Immature natural killer cell (primary cell): ENCODE measurements at regions not wholly inside any gene's neighbourhood (a gene's known extent, or its start where the extent isn't known, plus 50 kb on each side); places are given as distances from the start of the nearest gene placed in this dataset.
"Not testable (repeated sequence)": the region's sequence is repeated elsewhere in the genome, so short reads cannot be mapped to it uniquely, and the experiment has no call there.

Source experiments
- DNase-seq, 3 donors: peaks; one replicate each; pipeline ENCODE4 v3.0.0; 2022; ENCODE audit warnings: mixed read lengths in 1 of 3
- H3K27ac Mint-ChIP-seq, 6 donors: one replicate each; pipeline ENCODE4 v1.8.0; 2020; ENCODE audit warnings: mixed read lengths in 6 of 6, mild to moderate bottlenecking in 5 of 6, inconsistent platforms in 4 of 6, moderate library complexity in 3 of 6
- H3K27me3 Mint-ChIP-seq, 3 donors: one replicate each; pipeline ENCODE4 v1.8.0; 2020 to 2021; ENCODE audit warnings: low read depth in 3 of 3, mild to moderate bottlenecking in 3 of 3, mixed read lengths in 3 of 3, moderate library complexity in 3 of 3, inconsistent platforms in 1 of 3
- H3K36me3 Mint-ChIP-seq, 3 donors: one replicate each; pipeline ENCODE4 v1.8.0; 2020; ENCODE audit warnings: mixed read lengths in 3 of 3, inconsistent platforms in 2 of 3, mild to moderate bottlenecking in 2 of 3
- H3K4me1 Mint-ChIP-seq, 2 donors: one replicate each; pipeline ENCODE4 v1.8.0; 2020; ENCODE audit warnings: inconsistent platforms in 2 of 2, mild to moderate bottlenecking in 2 of 2, mixed read lengths in 2 of 2, moderate library complexity in 1 of 2
- H3K4me3 Mint-ChIP-seq, 5 donors: one replicate each; pipeline ENCODE4 v1.8.0; 2020; ENCODE audit warnings: mild to moderate bottlenecking in 5 of 5, mixed read lengths in 5 of 5, inconsistent platforms in 3 of 5, moderate library complexity in 3 of 5
- H3K9me3 Mint-ChIP-seq, 6 donors: one replicate each; pipeline ENCODE4 v1.8.0; 2020; ENCODE audit warnings: mild to moderate bottlenecking in 6 of 6, mixed read lengths in 6 of 6, inconsistent platforms in 4 of 6, moderate library complexity in 3 of 6

GRCh38 chr3:162376761-162377160 lies 880.2 kb downstream of the OTOL1 start:
- Mint-ChIP-seq H3K36me3 (no peaks in the 10 kb centered on the region), H3K27me3 (no peaks in the 10 kb centered on the region), H3K4me1 (no peaks in the 10 kb centered on the region), H3K9me3 (peaks cover 0 to 33% (median 18%) of the 10 kb centered on the region in 6 donors), H3K4me3 (no peak overlapping the region), H3K27ac (no peak overlapping the region)
- DNase-seq: no peak

- Mint-ChIP-seq H3K27me3 (no peaks in the 10 kb centered on the region), H3K9me3 (peaks cover 0 to 27% (median 17%) of the 10 kb centered on the region in 6 donors), H3K4me3 (no peak overlapping the region), H3K36me3 (no peaks in the 10 kb centered on the region), H3K4me1 (no peaks in the 10 kb centered on the region), H3K27ac (no peak overlapping the region)
- no peak for DNase-seq
Measured at GRCh38 chr3:162377608-162378007, 881.0 kb downstream of the OTOL1 start.

- H3K36me3 Mint-ChIP-seq: no peaks in the 10 kb centered on the region
- H3K27ac Mint-ChIP-seq: no peak overlapping the region
- H3K9me3 Mint-ChIP-seq: peaks cover 0 to 14% (median 7%) of the 10 kb centered on the region in 6 donors
- no peaks in the 10 kb centered on the region for H3K27me3 Mint-ChIP-seq
- no peak for DNase-seq
- H3K4me3 Mint-ChIP-seq: no peak overlapping the region
- H3K4me1 Mint-ChIP-seq: no peaks in the 10 kb centered on the region
Measured at GRCh38 chr3:162385387-162385786, 888.8 kb downstream of the OTOL1 start.

GRCh38 chr3:162390891-162391290 lies 894.3 kb downstream of the OTOL1 start:
- DNase-seq: no peak
- no peak overlapping the region for H3K27ac Mint-ChIP-seq
- H3K4me3 Mint-ChIP-seq: no peak overlapping the region
- peaks cover 0 to 6% (median 4%) of the 10 kb centered on the region in 3 donors for H3K27me3 Mint-ChIP-seq
- no peaks in the 10 kb centered on the region for H3K4me1 Mint-ChIP-seq
- H3K36me3 Mint-ChIP-seq: no peaks in the 10 kb centered on the region
- H3K9me3 Mint-ChIP-seq: peaks cover 16 to 38% (median 25%) of the 10 kb centered on the region in 6 donors

- no peaks in the 10 kb centered on the region for H3K36me3 Mint-ChIP-seq
- DNase-seq: no peak
- H3K9me3 Mint-ChIP-seq: peaks cover 16 to 38% (median 25%) of the 10 kb centered on the region in 6 donors
- no peaks in the 10 kb centered on the region for H3K4me1 Mint-ChIP-seq
- H3K27ac Mint-ChIP-seq: no peak overlapping the region
- no peak overlapping the region for H3K4me3 Mint-ChIP-seq
- peaks cover 0 to 6% (median 4%) of the 10 kb centered on the region in 3 donors for H3K27me3 Mint-ChIP-seq
Measured at GRCh38 chr3:162391301-162391700, 894.7 kb downstream of the OTOL1 start.

GRCh38 chr3:162395496-162395895 lies 898.9 kb downstream of the OTOL1 start:
- Mint-ChIP-seq H3K27me3 (peaks cover 0 to 6% (median 4%) of the 10 kb centered on the region in 3 donors), H3K4me3 (no peak overlapping the region), H3K9me3 (peaks cover 13 to 59% (median 28%) of the 10 kb centered on the region in 6 donors), H3K36me3 (no peaks in the 10 kb centered on the region), H3K27ac (no peak overlapping the region), H3K4me1 (no peaks in the 10 kb centered on the region)
- DNase-seq: no peak

- Mint-ChIP-seq H3K27ac (no peak overlapping the region), H3K36me3 (no peaks in the 10 kb centered on the region), H3K9me3 (peaks cover 5 to 45% (median 20%) of the 10 kb centered on the region in 6 donors), H3K4me1 (no peaks in the 10 kb centered on the region), H3K4me3 (no peak overlapping the region), H3K27me3 (peaks cover 0 to 3% (median 2%) of the 10 kb centered on the region in 3 donors)
- DNase-seq: no peak
Measured at GRCh38 chr3:162398554-162398953, 901.9 kb downstream of the OTOL1 start.

- Mint-ChIP-seq H3K9me3 (peaks cover 0 to 42% (median 25%) of the 10 kb centered on the region in 6 donors), H3K36me3 (no peaks in the 10 kb centered on the region), H3K4me1 (no peaks in the 10 kb centered on the region), H3K27me3 (peaks cover 0 to under 1% (median 0%) of the 10 kb centered on the region in 3 donors), H3K27ac (no peak overlapping the region), H3K4me3 (no peak overlapping the region)
- DNase-seq: no peak
Measured at GRCh38 chr3:162400697-162401096, 904.1 kb downstream of the OTOL1 start.

GRCh38 chr3:162411556-162411955 lies 914.9 kb downstream of the OTOL1 start:
- not testable (repeated sequence) for H3K27ac Mint-ChIP-seq

GRCh38 chr3:162421721-162422120 lies 925.1 kb downstream of the OTOL1 start:
- no peak for DNase-seq
- Mint-ChIP-seq H3K36me3 (no peaks in the 10 kb centered on the region), H3K27me3 (no peaks in the 10 kb centered on the region), H3K4me1 (no peaks in the 10 kb centered on the region), H3K4me3 (no peak overlapping the region), H3K27ac (no peak overlapping the region), H3K9me3 (peaks cover 0 to 9% (median 5%) of the 10 kb centered on the region in 6 donors)

More at GRCh38 chr3:162411556-162411955, 914.9 kb downstream of the OTOL1 start:
- H3K36me3 Mint-ChIP-seq, H3K4me3 Mint-ChIP-seq, H3K4me1 Mint-ChIP-seq, H3K27me3 Mint-ChIP-seq, DNase-seq: not testable (repeated sequence)
- peaks cover 2 to 18% (median 6%) of the 10 kb centered on the region in 6 donors for H3K9me3 Mint-ChIP-seq

- Mint-ChIP-seq H3K36me3 (no peaks in the 10 kb centered on the region), H3K27me3 (no peaks in the 10 kb centered on the region), H3K9me3 (peaks cover 18 to 50% (median 29%) of the 10 kb centered on the region in 6 donors), H3K27ac (no peak overlapping the region), H3K4me1 (no peaks in the 10 kb centered on the region), H3K4me3 (no peak overlapping the region)
- no peak for DNase-seq
Measured at GRCh38 chr3:162428192-162428591, 931.6 kb downstream of the OTOL1 start.

- no peak overlapping the region for H3K27ac Mint-ChIP-seq
- no peak overlapping the region for H3K4me3 Mint-ChIP-seq
- peaks cover 0 to 1% (median 0%) of the 10 kb centered on the region in 3 donors for H3K27me3 Mint-ChIP-seq
- no peak for DNase-seq
- H3K4me1 Mint-ChIP-seq: no peaks in the 10 kb centered on the region
- H3K36me3 Mint-ChIP-seq: peaks cover 0 to 4% (median 0%) of the 10 kb centered on the region in 3 donors
- peaks cover 8 to 53% (median 26%) of the 10 kb centered on the region in 6 donors for H3K9me3 Mint-ChIP-seq
Measured at GRCh38 chr3:162435750-162436149, 939.1 kb downstream of the OTOL1 start.

GRCh38 chr3:162436826-162437225 lies 940.2 kb downstream of the OTOL1 start:
- peaks cover 0 to 1% (median 0%) of the 10 kb centered on the region in 3 donors for H3K27me3 Mint-ChIP-seq
- H3K27ac Mint-ChIP-seq: no peak overlapping the region
- H3K4me3 Mint-ChIP-seq: no peak overlapping the region
- H3K9me3 Mint-ChIP-seq: peaks cover 7 to 53% (median 24%) of the 10 kb centered on the region in 6 donors
- H3K4me1 Mint-ChIP-seq: no peaks in the 10 kb centered on the region
- DNase-seq: no peak
- H3K36me3 Mint-ChIP-seq: peaks cover 0 to 4% (median 0%) of the 10 kb centered on the region in 3 donors

- Mint-ChIP-seq H3K4me1 (no peaks in the 10 kb centered on the region), H3K27ac (no peak overlapping the region), H3K27me3 (peaks cover 0 to 1% (median 0%) of the 10 kb centered on the region in 3 donors), H3K36me3 (peaks cover 0 to 4% (median 0%) of the 10 kb centered on the region in 3 donors), H3K4me3 (no peak overlapping the region), H3K9me3 (peaks cover 7 to 50% (median 22%) of the 10 kb centered on the region in 6 donors)
- DNase-seq: no peak
Measured at GRCh38 chr3:162437480-162437879, 940.9 kb downstream of the OTOL1 start.

- no peak overlapping the region for H3K4me3 Mint-ChIP-seq
- H3K4me1 Mint-ChIP-seq: no peaks in the 10 kb centered on the region
- DNase-seq: no peak
- H3K9me3 Mint-ChIP-seq: peaks cover 5 to 29% (median 14%) of the 10 kb centered on the region in 6 donors
- H3K27ac Mint-ChIP-seq: no peak overlapping the region
- peaks cover 0 to 4% (median 0%) of the 10 kb centered on the region in 3 donors for H3K36me3 Mint-ChIP-seq
- H3K27me3 Mint-ChIP-seq: peaks cover 0 to 2% (median 0%) of the 10 kb centered on the region in 3 donors
Measured at GRCh38 chr3:162441716-162442115, 945.1 kb downstream of the OTOL1 start.
